GM12891 (cell line): ENCODE measurements at regions not wholly inside any gene's neighbourhood (a gene's known extent, or its start where the extent isn't known, plus 50 kb on each side); places are given as distances from the start of the nearest gene placed in this dataset.
"Not testable (repeated sequence)": the region's sequence is repeated elsewhere in the genome, so short reads cannot be mapped to it uniquely, and the experiment has no call there.

Experiments
- DNase-seq: peaks from one replicate; pipeline ENCODE4 v3.0.0; 2011; ENCODE audit warnings: low spot score; ENCODE audit not compliant: insufficient read length
- FAIRE-seq: peaks from 2 replicates; lab custom pipeline; 2011; peaks lifted over from hg19 to GRCh38; lab: Jason Lieb, UNC
- PAX5 ChIP-seq: IDR thresholded peaks from 2 replicates; pipeline ENCODE4 v1.6.1; 2011; ENCODE audit warnings: low read length, moderate library complexity, mild to moderate bottlenecking; ENCODE audit not compliant: insufficient read depth, severe bottlenecking
- POLR2A ChIP-seq: IDR thresholded peaks from 2 replicates; pipeline ENCODE4 v1.6.1; 2011; ENCODE audit warnings: low read depth, low read length, control low read depth
- POLR2AphosphoS5 ChIP-seq: IDR thresholded peaks from 2 replicates; pipeline ENCODE4 v1.6.1; 2011; ENCODE audit warnings: low read depth, low read length, control low read depth
- POU2F2 ChIP-seq: IDR thresholded peaks from 2 replicates; pipeline ENCODE4 v1.6.1; 2011; ENCODE audit warnings: low read depth, mild to moderate bottlenecking, control low read depth, low read length, moderate library complexity
- SPI1 ChIP-seq: IDR thresholded peaks from 2 replicates; pipeline ENCODE4 v1.6.1; 2011; ENCODE audit warnings: low read depth, low read length, control low read depth
- TAF1 ChIP-seq: IDR thresholded peaks from 2 replicates; pipeline ENCODE4 v1.6.1; 2011; ENCODE audit warnings: low read depth, low read length, control low read depth

DNA sequence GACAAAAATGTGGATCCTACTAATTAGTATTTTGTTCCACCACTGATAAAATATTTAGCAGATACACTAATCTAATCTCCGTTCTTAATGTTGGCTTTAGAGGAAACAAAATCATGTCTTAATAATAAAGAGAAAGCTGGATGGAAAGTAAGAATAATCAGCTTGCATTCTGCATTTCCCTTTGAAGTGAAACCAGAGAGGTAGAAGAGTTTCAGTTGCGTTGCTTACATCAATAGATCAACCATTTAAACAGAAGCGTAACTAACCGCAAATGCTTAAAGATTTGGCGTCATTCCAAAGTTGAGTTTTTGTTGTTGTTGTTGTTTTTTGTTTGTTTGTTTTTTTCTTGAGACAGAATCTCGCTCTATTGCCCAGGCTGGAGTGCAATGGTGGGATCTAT, 168.9 kb downstream of the TRIML1 start:
- FAIRE-seq: no peak
- TF ChIP-seq POLR2A (no peak), POU2F2 (no peak), TAF1 (no peak), POLR2AphosphoS5 (no peak), SPI1 (no peak), PAX5 (no peak)
- DNase-seq: no peak

DNA sequence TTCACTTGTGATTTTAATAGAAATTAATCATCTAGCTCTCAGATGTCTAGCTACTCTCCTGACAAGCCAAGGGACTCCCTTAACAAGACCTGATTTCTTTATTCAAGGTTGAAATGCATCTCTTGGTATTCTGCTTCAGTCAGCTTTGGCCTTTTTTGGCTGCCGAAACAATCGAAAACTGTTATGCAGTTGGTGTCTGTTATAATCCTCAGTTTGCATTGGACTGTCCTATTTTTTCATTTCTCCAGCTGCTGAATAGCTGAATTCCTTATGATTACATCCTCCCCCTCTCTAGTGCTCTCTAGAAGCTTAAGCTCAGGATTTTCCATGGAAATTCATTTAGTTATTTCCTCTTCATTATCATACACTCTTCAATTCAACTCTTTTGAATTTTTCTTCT, 177.2 kb downstream of the TRIML1 start:
- DNase-seq (no peak), FAIRE-seq (no peak)
- TF ChIP-seq POU2F2 (no peak), TAF1 (no peak), PAX5 (no peak), SPI1 (no peak), POLR2A (no peak), POLR2AphosphoS5 (no peak)

DNA sequence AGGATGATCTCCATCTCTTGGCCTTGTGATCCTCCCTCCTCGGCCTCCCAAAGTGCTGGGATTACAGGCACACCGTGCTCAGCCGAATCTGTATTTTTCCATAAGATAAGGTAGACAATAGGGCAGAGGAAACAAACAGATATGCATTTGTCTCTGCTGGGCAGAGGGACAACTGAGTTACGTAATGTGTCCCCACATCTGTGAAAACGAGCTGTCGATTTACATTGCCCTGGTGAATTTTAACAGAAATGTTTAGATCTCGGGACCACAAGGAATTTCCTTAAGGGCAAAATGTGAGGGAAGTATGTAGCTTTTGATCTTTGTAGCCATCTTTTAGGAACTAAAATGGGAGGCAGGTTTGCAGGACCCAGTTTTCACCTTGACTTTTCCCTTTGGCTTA, 189.7 kb downstream of the TRIML1 start:
- TF ChIP-seq SPI1: no peak
- no peak for TF ChIP-seq TAF1
- TF ChIP-seq POU2F2: no peak
- TF ChIP-seq POLR2A: no peak
- TF ChIP-seq PAX5: no peak
- no peak for TF ChIP-seq POLR2AphosphoS5
- DNase-seq (no peak), FAIRE-seq (no peak)

DNA sequence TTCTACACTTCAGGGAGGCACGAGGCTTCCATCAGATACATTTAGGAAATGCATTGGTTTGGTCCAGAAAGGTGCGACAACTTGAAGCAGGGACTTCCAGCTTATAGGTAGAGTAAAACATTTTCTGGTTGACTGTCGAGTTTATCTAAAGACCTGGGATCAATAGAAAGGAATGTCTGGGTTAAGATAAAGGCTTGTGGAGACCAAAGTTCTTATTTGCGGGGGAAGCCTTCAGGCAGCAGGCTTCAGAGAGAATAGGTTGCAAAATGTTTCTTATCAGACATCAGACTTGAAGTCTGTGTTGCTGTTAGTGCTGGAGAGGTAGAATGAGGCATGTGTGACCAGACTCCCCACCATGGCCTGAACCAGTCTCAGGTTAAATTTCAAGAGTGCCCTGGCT, 190.3 kb downstream of the TRIML1 start:
- FAIRE-seq: no peak
- DNase-seq: no peak
- TF ChIP-seq SPI1 (no peak), PAX5 (no peak), TAF1 (no peak), POU2F2 (no peak), POLR2A (no peak), POLR2AphosphoS5 (no peak)

DNA sequence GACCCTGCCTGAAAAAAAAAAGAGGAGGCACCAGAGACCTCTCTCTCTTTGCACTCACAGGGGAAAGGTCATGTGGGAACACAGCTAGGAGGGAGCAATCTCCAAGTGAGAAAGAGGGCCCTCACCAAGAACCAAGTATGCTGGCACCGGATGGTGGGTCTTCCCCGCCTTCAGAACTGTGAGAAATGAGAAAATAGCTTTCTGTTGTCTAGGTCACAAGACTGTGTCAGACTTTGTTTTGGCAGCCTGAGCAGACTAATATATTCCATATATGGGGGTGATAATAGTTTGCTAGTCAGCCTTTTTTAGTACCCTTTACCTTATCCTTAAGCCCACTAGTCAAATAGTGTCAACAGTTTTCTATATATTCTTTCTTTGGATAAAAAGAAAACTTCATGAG, 193.0 kb downstream of the TRIML1 start:
- FAIRE-seq: no peak
- TF ChIP-seq TAF1 (no peak), POLR2A (no peak), POU2F2 (no peak), POLR2AphosphoS5 (no peak), SPI1 (no peak), PAX5 (no peak)
- no peak for DNase-seq

DNA sequence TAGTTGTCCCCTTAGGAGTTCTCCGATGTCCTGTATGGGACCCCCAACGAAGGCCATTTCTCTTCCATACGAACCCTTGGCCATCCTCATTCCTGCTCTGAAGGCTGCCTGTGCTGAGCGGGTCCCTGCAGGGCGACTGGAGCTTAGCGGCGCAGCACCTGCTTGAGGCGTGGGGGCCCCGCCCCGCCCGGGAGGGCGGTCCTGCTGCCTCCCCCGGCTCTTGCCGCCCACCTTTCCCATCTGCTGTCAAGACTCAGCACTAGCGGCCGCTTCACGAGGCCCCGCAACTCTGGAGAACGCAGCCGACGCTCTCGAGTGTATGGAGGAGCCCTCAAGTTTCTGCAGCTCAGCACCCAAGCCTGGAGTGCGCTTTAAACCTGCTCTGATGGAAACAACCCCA, 197.7 kb downstream of the TRIML1 start:
- FAIRE-seq (no peak), DNase-seq (no peak)
- TF ChIP-seq POLR2AphosphoS5 (no peak), TAF1 (no peak)

DNA sequence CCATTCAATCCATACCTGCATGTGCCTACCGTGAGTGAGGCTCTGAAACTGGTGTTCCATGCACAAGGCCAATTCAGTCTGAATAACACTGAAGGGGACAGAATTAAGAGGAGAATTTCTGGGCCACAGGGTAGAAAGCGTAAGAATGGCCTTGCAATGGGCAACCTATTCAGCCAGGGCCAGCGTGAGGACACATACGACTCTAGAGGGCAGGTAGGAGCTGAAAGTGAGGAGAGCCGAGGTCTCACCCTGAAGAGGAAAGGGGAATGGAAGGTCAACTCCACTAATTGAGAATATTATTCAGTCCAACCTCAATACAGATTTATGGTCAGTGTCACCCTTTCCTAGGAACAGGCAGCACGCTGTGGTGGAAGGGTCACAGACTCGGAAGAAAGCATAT, 202.2 kb downstream of the TRIML1 start:
- DNase-seq (no peak), FAIRE-seq (no peak)
- TF ChIP-seq POU2F2 (no peak), POLR2AphosphoS5 (no peak), SPI1 (no peak), TAF1 (no peak), POLR2A (no peak), PAX5 (no peak)

DNA sequence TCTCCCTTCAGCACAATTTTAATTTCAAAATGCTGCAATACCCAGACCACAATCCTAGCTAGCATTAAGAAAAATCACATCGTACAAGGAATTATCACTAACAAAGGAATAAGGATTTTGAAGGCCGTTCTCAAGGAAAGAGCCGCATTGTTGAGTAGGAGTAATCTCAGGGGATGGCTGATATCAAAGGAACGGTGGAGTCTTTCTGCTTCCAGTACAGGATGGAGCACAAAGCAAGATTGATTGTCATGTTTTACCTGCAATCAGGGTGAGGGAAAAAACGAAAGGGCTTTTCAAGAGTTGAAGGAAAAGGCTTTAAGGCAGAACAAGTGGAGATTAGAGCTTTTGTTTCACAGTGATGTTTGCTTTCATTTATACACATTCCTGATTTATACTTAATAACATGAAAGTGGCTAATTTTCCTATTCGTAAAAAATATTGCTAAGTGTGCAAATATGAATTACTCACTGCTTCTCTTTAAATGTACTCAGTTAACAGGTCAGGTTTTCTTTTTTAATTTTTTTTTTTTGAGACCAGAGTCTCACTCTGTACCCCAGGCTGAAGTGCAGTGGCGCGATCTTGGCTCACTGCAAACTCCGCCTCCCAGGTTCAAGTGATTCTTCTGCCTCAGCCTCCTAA, 207.0 kb downstream of the TRIML1 start:
- FAIRE-seq (no peak), DNase-seq (no peak)
- TF ChIP-seq SPI1 (no peak), POU2F2 (no peak), POLR2AphosphoS5 (no peak), POLR2A (no peak), TAF1 (no peak)

DNA sequence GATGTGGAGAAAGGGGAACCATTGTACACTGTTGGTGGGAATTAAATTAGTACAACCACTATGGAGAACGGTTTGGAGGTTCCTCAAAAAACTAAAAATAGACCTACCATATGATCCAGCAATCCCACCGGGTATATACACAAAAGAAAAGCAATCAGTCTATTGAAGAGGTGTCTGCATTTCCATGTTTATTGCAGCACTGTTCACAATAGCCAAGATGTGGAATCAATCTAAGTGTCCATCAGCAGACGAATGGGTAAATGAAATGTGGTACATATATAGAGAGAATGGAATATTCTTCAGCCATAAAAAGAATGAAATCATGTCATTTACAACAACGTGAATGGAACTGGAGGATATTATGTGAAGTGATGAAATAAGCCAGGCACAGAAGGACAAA, 208.1 kb downstream of the TRIML1 start:
- no peak for FAIRE-seq
- DNase-seq: no peak
- no peak for TF ChIP-seq SPI1
- no peak for TF ChIP-seq POLR2A
- no peak for TF ChIP-seq TAF1
- TF ChIP-seq POLR2AphosphoS5: no peak
- TF ChIP-seq POU2F2: no peak
- no peak for TF ChIP-seq PAX5

DNA sequence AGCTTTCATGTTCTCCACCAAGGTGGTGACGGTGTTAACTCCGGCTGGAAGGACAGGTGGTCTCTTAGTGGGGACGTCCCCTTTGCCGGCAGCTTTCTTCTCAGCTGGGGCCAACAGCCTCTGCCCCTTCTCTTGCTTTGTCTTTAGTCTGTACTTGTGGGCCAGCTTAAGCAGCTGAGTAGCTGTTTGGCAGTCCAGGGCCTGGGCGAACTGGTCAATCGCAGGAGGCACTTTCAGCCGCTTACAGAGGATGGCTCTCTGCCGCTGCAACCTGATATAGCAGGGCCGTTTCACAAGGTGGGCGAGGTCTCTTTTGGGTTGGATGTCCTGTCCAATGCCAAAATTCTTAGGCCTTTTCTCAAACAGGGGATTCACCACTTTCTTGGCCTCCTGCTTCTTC, 210.3 kb downstream of the TRIML1 start:
- FAIRE-seq, DNase-seq: not testable (repeated sequence)

DNA sequence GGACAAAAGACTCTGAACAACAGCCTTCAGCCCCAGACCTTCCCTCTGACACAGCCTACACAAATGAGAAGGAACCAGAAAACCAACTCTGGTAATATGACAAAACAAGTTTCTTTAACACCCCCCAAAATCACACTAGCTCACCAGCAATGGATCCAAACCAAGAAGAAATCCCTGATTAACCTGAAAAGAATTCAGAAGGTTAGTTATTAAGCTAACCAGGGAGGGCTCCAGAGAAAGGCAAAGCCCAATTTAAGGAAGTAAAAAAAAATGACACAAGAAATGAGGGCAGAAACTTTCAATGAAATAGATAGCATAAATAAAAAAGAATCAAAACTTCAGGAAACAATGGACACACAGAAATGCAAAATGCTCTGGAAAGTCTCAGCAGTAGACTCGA, 224.0 kb downstream of the TRIML1 start:
- TF ChIP-seq PAX5 (no peak), POLR2AphosphoS5 (no peak), POLR2A (no peak), TAF1 (no peak), SPI1 (no peak), POU2F2 (no peak)
- no peak for DNase-seq
- no peak for FAIRE-seq
